RWPE2 (cell line): ENCODE measurements at regions not wholly inside any gene's neighbourhood (a gene's known extent, or its start where the extent isn't known, plus 50 kb on each side); places are given as distances from the start of the nearest gene placed in this dataset.

Experiments
- ATAC-seq: fragments of 200-7000 bp; cut with Tn5 transposase; 3 replicates; pipeline ENCODE4 v1.9.1; 2021; ENCODE audit warnings: low read depth
- DNase-seq: peaks from one replicate; pipeline ENCODE4 v3.0.0-alpha.2; 2020; ENCODE audit warnings: low spot score
- H3K27ac ChIP-seq: fragments of 450-650 bp; 2 replicates; pipeline ENCODE4 v1.5.1; 2017; ENCODE audit warnings: mild to moderate bottlenecking; ENCODE audit not compliant: poor library complexity, severe bottlenecking
- H3K27me3 ChIP-seq: fragments of 250-450 bp; sonication (Bioruptor Pico); 2 replicates; pipeline ENCODE4 v1.5.1; 2021; ENCODE audit warnings: mild to moderate bottlenecking, moderate library complexity; ENCODE audit not compliant: insufficient read depth, poor library complexity, severe bottlenecking
- H3K36me3 ChIP-seq: fragments of 250-450 bp; sonication (Bioruptor Pico); 2 replicates; pipeline ENCODE4 v1.5.1; 2020; ENCODE audit warnings: low read depth, mild to moderate bottlenecking, moderate library complexity
- H3K4me1 ChIP-seq: fragments of 250-450 bp; sonication (Bioruptor Pico); 2 replicates; pipeline ENCODE4 v1.5.1; 2021; ENCODE audit warnings: mild to moderate bottlenecking, moderate library complexity; ENCODE audit not compliant: insufficient read depth, poor library complexity, severe bottlenecking
- H3K4me3 ChIP-seq: fragments of 250-450 bp; sonication (Bioruptor Pico); 2 replicates; pipeline ENCODE4 v1.5.1; 2021; ENCODE audit warnings: mild to moderate bottlenecking, moderate library complexity; ENCODE audit not compliant: severe bottlenecking
- H3K9me3 ChIP-seq: fragments of 250-450 bp; sonication (Bioruptor Pico); 2 replicates; pipeline ENCODE4 v1.5.1; 2021; ENCODE audit warnings: mild to moderate bottlenecking, moderate library complexity; ENCODE audit not compliant: severe bottlenecking
- CTCF ChIP-seq: fragments of 450-650 bp; IDR thresholded peaks from one replicate; pipeline ENCODE4 v1.5.1; 2017; ENCODE audit warnings: mild to moderate bottlenecking, moderate library complexity; ENCODE audit not compliant: poor library complexity, severe bottlenecking

- DNase-seq: no peak
- no peak for TF ChIP-seq CTCF
- Histone ChIP-seq H3K27ac (no peak overlapping the region), H3K9me3 (no peaks in the 10 kb centered on the region), H3K4me3 (no peak overlapping the region), H3K36me3 (no peaks in the 10 kb centered on the region), H3K4me1 (peaks cover 4% of the 10 kb centered on the region), H3K27me3 (no peaks in the 10 kb centered on the region)
- ATAC-seq: no peak
Measured at GRCh38 chr3:76152028-76152427, 366.7 kb upstream of the ZNF717 start.

GRCh38 chr3:76161856-76162255 lies 376.5 kb upstream of the ZNF717 start:
- H3K27ac ChIP-seq: no peak overlapping the region
- no peak overlapping the region for H3K4me3 ChIP-seq
- no peaks in the 10 kb centered on the region for H3K27me3 ChIP-seq
- no peak for TF ChIP-seq CTCF
- no peak for ATAC-seq
- no peaks in the 10 kb centered on the region for H3K4me1 ChIP-seq
- no peaks in the 10 kb centered on the region for H3K36me3 ChIP-seq
- H3K9me3 ChIP-seq: no peaks in the 10 kb centered on the region
- no peak for DNase-seq

- Histone ChIP-seq H3K4me3 (no peak overlapping the region), H3K27me3 (peaks cover 7% of the 10 kb centered on the region), H3K36me3 (no peaks in the 10 kb centered on the region), H3K4me1 (no peaks in the 10 kb centered on the region), H3K9me3 (no peaks in the 10 kb centered on the region), H3K27ac (no peak overlapping the region)
- ATAC-seq (no peak), DNase-seq (no peak)
- no peak for TF ChIP-seq CTCF
Measured at GRCh38 chr3:76171647-76172046, 386.3 kb upstream of the ZNF717 start.

- no peak for ATAC-seq
- no peaks in the 10 kb centered on the region for H3K9me3 ChIP-seq
- no peak for DNase-seq
- H3K27me3 ChIP-seq: peaks cover 17% of the 10 kb centered on the region
- no peak overlapping the region for H3K4me3 ChIP-seq
- no peaks in the 10 kb centered on the region for H3K36me3 ChIP-seq
- H3K4me1 ChIP-seq: no peaks in the 10 kb centered on the region
- H3K27ac ChIP-seq: no peak overlapping the region
- TF ChIP-seq CTCF: no peak
Measured at GRCh38 chr3:76177610-76178009, 392.3 kb upstream of the ZNF717 start.

- ATAC-seq (no peak), DNase-seq (no peak)
- Histone ChIP-seq H3K36me3 (no peaks in the 10 kb centered on the region), H3K27ac (no peak overlapping the region), H3K27me3 (peaks cover 17% of the 10 kb centered on the region), H3K4me3 (no peak overlapping the region), H3K4me1 (no peaks in the 10 kb centered on the region), H3K9me3 (no peaks in the 10 kb centered on the region)
- TF ChIP-seq CTCF: no peak
Measured at GRCh38 chr3:76178412-76178811, 393.1 kb upstream of the ZNF717 start.
